ENCODE measurements at regions not wholly inside any gene's neighbourhood (a gene's known extent, or its start where the extent isn't known, plus 50 kb on each side); places are given as distances from the start of the nearest gene placed in this dataset.

- TF ChIP-seq, protein P1, sequence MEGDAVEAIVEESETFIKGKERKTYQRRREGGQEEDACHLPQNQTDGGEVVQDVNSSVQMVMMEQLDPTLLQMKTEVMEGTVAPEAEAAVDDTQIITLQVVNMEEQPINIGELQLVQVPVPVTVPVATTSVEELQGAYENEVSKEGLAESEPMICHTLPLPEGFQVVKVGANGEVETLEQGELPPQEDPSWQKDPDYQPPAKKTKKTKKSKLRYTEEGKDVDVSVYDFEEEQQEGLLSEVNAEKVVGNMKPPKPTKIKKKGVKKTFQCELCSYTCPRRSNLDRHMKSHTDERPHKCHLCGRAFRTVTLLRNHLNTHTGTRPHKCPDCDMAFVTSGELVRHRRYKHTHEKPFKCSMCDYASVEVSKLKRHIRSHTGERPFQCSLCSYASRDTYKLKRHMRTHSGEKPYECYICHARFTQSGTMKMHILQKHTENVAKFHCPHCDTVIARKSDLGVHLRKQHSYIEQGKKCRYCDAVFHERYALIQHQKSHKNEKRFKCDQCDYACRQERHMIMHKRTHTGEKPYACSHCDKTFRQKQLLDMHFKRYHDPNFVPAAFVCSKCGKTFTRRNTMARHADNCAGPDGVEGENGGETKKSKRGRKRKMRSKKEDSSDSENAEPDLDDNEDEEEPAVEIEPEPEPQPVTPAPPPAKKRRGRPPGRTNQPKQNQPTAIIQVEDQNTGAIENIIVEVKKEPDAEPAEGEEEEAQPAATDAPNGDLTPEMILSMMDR (IDR thresholded peaks at IDR 0.05) = no peak
- no peak for TF ChIP-seq POLR2A (IDR thresholded peaks at IDR 0.05)
Observed at GRCh38 chr2:188209218-188209617, 82.5 kb upstream of the GULP1 start.

Measured in adrenal gland (tissue), 5 donors.